ENCODE measurements at regions not wholly inside any gene's neighbourhood (a gene's known extent, or its start where the extent isn't known, plus 50 kb on each side); places are given as distances from the start of the nearest gene placed in this dataset.

DNA sequence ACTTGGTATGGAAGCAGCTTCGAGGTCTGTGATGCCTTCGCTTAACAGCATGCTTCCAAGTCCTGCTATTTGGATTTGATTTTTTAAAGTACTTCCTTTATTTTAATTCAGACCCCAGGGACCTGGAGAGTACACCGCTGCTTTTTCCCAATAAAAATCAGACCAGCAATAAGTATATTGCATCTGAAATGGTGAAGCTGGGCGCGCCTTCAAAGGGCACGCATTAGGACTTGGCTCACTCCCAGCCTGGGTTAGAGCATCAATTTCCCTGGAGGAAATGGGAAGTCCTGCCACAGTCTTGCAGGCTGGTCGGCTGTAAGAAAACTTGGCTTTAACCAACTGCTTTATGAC lies 325.1 kb downstream of the RRAGC start:
- TF ChIP-seq, protein P1, sequence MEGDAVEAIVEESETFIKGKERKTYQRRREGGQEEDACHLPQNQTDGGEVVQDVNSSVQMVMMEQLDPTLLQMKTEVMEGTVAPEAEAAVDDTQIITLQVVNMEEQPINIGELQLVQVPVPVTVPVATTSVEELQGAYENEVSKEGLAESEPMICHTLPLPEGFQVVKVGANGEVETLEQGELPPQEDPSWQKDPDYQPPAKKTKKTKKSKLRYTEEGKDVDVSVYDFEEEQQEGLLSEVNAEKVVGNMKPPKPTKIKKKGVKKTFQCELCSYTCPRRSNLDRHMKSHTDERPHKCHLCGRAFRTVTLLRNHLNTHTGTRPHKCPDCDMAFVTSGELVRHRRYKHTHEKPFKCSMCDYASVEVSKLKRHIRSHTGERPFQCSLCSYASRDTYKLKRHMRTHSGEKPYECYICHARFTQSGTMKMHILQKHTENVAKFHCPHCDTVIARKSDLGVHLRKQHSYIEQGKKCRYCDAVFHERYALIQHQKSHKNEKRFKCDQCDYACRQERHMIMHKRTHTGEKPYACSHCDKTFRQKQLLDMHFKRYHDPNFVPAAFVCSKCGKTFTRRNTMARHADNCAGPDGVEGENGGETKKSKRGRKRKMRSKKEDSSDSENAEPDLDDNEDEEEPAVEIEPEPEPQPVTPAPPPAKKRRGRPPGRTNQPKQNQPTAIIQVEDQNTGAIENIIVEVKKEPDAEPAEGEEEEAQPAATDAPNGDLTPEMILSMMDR (IDR thresholded peaks at IDR 0.05) = no peak
- TF ChIP-seq, protein P2, sequence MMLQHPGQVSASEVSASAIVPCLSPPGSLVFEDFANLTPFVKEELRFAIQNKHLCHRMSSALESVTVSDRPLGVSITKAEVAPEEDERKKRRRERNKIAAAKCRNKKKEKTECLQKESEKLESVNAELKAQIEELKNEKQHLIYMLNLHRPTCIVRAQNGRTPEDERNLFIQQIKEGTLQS (CRISPR knock-in tag; conservative IDR thresholded peaks at IDR 0.05) = no peak
- TF ChIP-seq GTF2I (CRISPR knock-in tag; conservative IDR thresholded peaks at IDR 0.05) = no peak
- TF ChIP-seq, protein P3, sequence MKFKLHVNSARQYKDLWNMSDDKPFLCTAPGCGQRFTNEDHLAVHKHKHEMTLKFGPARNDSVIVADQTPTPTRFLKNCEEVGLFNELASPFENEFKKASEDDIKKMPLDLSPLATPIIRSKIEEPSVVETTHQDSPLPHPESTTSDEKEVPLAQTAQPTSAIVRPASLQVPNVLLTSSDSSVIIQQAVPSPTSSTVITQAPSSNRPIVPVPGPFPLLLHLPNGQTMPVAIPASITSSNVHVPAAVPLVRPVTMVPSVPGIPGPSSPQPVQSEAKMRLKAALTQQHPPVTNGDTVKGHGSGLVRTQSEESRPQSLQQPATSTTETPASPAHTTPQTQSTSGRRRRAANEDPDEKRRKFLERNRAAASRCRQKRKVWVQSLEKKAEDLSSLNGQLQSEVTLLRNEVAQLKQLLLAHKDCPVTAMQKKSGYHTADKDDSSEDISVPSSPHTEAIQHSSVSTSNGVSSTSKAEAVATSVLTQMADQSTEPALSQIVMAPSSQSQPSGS (CRISPR knock-in tag; IDR thresholded peaks at IDR 0.05; ENCODE audit: borderline replicate concordance, low read depth) = no peak
- TF ChIP-seq, protein P4, sequence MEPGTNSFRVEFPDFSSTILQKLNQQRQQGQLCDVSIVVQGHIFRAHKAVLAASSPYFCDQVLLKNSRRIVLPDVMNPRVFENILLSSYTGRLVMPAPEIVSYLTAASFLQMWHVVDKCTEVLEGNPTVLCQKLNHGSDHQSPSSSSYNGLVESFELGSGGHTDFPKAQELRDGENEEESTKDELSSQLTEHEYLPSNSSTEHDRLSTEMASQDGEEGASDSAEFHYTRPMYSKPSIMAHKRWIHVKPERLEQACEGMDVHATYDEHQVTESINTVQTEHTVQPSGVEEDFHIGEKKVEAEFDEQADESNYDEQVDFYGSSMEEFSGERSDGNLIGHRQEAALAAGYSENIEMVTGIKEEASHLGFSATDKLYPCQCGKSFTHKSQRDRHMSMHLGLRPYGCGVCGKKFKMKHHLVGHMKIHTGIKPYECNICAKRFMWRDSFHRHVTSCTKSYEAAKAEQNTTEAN (CRISPR knock-in tag; IDR thresholded peaks at IDR 0.05) = no peak
- TF ChIP-seq E2F1 (CRISPR knock-in tag; IDR thresholded peaks at IDR 0.05) = no peak

Data from WTC11 (cell line).